ENCODE measurements at regions not wholly inside any gene's neighbourhood (a gene's known extent, or its start where the extent isn't known, plus 50 kb on each side); places are given as distances from the start of the nearest gene placed in this dataset.

DNA sequence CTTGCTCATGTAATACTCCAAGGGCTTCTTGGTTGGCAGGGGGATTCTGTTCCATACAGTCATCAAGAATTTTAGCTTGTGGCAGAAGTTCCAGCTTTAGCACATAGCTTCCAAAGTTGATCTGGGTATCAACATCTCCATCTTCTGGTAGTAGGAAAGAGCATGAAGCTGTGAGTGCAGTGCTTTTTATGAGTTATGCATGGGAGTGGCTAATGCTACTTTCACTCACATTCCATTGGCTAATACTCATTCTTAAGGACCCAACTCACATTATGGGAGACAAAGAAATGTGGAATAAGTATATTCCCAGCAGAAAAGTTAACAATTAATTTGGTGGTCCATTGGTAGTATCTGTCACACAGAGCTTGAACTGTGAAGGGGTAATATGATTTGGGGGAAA, 194.2 kb upstream of the CHD1 start:
- Mint-ChIP-seq H3K4me3 (no peak overlapping the region), H3K4me1 (no peaks in the 10 kb centered on the region), H3K9me3 (ENCODE audit: insufficient read depth) (no peaks in the 10 kb centered on the region), H3K27me3 (peaks cover 6% of the 10 kb centered on the region), H3K27ac (no peak overlapping the region)
- Histone ChIP-seq H3K36me3 (replicated peaks in 1 of 2; ENCODE audit: control extremely low read depth in 1 of 2, control insufficient read depth in 1 of 2, extremely low read depth in 1 of 2, insufficient read depth in 2 of 2, low read length in 1 of 2) (no peaks in the 10 kb centered on the region), H4K20me1 (ENCODE audit: control insufficient read depth, insufficient read depth, low read length, poor library complexity, severe bottlenecking) (no peaks in the 10 kb centered on the region), H3K4me1 (ENCODE audit: control insufficient read depth in 2 of 2, insufficient read depth in 2 of 2, low read length in 2 of 2) (no peaks in the 10 kb centered on the region), H3K79me2 (ENCODE audit: control insufficient read depth, insufficient read depth, low read length) (no peaks in the 10 kb centered on the region), H3K27ac (ENCODE audit: low read length in 2 of 2) (no peak overlapping the region), H3K27me3 (replicated peaks in 1 of 4; ENCODE audit: control extremely low read depth in 1 of 4, control insufficient read depth in 3 of 4, insufficient read depth in 4 of 4, low read length in 3 of 4) (no peaks in the 10 kb centered on the region), H3K4me2 (replicated peaks; ENCODE audit: low read depth, low read length, poor library complexity, severe bottlenecking) (no peak overlapping the region), H3K9me3 (ENCODE audit: control extremely low read depth in 1 of 3, control insufficient read depth in 2 of 3, insufficient read depth in 1 of 3, low read length in 2 of 3) (no peaks in the 10 kb centered on the region), H3K9ac (ENCODE audit: low read length) (no peak overlapping the region), H3K4me3 (ENCODE audit: control extremely low read depth in 1 of 5, extremely low read depth in 1 of 5, insufficient read depth in 1 of 5, low read depth in 2 of 5, low read length in 4 of 5) (no peak overlapping the region), H2AFZ (ENCODE audit: insufficient read depth, low read depth, low read length, poor library complexity, severe bottlenecking) (no peak overlapping the region)
- no peak for TF ChIP-seq EZH2 (IDR thresholded peaks at IDR 0.05; ENCODE audit: borderline replicate concordance, insufficient read depth, low read depth, low read length, poor library complexity, severe bottlenecking)
- CTCF ChIA-PET = interaction anchor here (0.6 to 1.2 kb wide), 2 partner anchors 18 to 48 kb away, joined by 3 to 7 read pairs; no protein-coding TSS in a partner anchor
- POLR2A ChIA-PET = no interaction called here
- ATAC-seq (ENCODE audit: low read depth) = no peak
- no peak for DNase-seq
- intact Hi-C loops (cut with micrococcal nuclease) = no loop called here

DNA sequence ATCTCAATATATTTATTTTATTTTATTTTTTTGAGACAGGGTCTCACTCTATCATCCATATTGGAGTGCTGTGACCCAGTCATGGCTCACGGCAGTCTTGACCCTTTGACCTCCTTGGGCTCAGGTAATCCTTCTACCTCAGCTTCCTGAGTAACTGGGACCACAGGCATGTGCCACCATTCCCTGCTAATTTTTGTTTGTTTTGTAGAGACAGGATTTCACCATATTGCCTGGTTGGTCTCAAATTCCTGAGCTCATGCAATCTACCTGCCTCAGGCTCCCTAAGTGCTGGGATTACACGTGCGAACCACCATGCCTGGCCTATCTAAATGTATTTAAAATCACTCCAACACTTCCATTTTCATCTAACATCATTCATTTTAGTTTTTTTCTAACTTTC, 190.5 kb upstream of the CHD1 start:
- Histone ChIP-seq H4K20me1 (ENCODE audit: control insufficient read depth, insufficient read depth, low read length, poor library complexity, severe bottlenecking) (no peaks in the 10 kb centered on the region), H3K79me2 (ENCODE audit: control insufficient read depth, insufficient read depth, low read length) (no peaks in the 10 kb centered on the region), H3K9ac (ENCODE audit: low read length) (no peak overlapping the region), H3K27ac (ENCODE audit: low read length in 2 of 2) (no peak overlapping the region), H3K4me1 (ENCODE audit: control insufficient read depth in 2 of 2, insufficient read depth in 2 of 2, low read length in 2 of 2) (no peaks in the 10 kb centered on the region), H2AFZ (ENCODE audit: insufficient read depth, low read depth, low read length, poor library complexity, severe bottlenecking) (no peak overlapping the region), H3K9me3 (ENCODE audit: control extremely low read depth in 1 of 3, control insufficient read depth in 2 of 3, insufficient read depth in 1 of 3, low read length in 2 of 3) (no peaks in the 10 kb centered on the region), H3K27me3 (replicated peaks in 1 of 4; ENCODE audit: control extremely low read depth in 1 of 4, control insufficient read depth in 3 of 4, insufficient read depth in 4 of 4, low read length in 3 of 4) (no peaks in the 10 kb centered on the region), H3K4me2 (replicated peaks; ENCODE audit: low read depth, low read length, poor library complexity, severe bottlenecking) (no peak overlapping the region), H3K4me3 (ENCODE audit: control extremely low read depth in 1 of 5, extremely low read depth in 1 of 5, insufficient read depth in 1 of 5, low read depth in 2 of 5, low read length in 4 of 5) (no peak overlapping the region), H3K36me3 (replicated peaks in 1 of 2; ENCODE audit: control extremely low read depth in 1 of 2, control insufficient read depth in 1 of 2, extremely low read depth in 1 of 2, insufficient read depth in 2 of 2, low read length in 1 of 2) (no peaks in the 10 kb centered on the region)
- no peak for DNase-seq
- Mint-ChIP-seq H3K27me3 (peaks cover 6% of the 10 kb centered on the region), H3K4me3 (no peak overlapping the region), H3K9me3 (ENCODE audit: insufficient read depth) (no peaks in the 10 kb centered on the region), H3K27ac (no peak overlapping the region), H3K4me1 (no peaks in the 10 kb centered on the region)
- intact Hi-C loops (cut with micrococcal nuclease) = no loop called here
- WGBS (ENCODE audit: insufficient coverage) = 94% methylated on average over 3 of the region's 3 CpGs
- POLR2A ChIA-PET = no interaction called here
- no peak for ATAC-seq (ENCODE audit: low read depth)
- TF ChIP-seq, protein P1, sequence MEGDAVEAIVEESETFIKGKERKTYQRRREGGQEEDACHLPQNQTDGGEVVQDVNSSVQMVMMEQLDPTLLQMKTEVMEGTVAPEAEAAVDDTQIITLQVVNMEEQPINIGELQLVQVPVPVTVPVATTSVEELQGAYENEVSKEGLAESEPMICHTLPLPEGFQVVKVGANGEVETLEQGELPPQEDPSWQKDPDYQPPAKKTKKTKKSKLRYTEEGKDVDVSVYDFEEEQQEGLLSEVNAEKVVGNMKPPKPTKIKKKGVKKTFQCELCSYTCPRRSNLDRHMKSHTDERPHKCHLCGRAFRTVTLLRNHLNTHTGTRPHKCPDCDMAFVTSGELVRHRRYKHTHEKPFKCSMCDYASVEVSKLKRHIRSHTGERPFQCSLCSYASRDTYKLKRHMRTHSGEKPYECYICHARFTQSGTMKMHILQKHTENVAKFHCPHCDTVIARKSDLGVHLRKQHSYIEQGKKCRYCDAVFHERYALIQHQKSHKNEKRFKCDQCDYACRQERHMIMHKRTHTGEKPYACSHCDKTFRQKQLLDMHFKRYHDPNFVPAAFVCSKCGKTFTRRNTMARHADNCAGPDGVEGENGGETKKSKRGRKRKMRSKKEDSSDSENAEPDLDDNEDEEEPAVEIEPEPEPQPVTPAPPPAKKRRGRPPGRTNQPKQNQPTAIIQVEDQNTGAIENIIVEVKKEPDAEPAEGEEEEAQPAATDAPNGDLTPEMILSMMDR (IDR thresholded peaks at IDR 0.05) = no peak
- no peak for TF ChIP-seq EZH2 (IDR thresholded peaks at IDR 0.05; ENCODE audit: borderline replicate concordance, insufficient read depth, low read depth, low read length, poor library complexity, severe bottlenecking)
- CTCF ChIA-PET = interaction anchor here (0.5 kb wide), 1 partner anchor 1012 kb away, joined by 4 read pairs; no protein-coding TSS in a partner anchor

Data from B cell (primary cell).